NT2/D1 (cell line): ENCODE measurements at regions not wholly inside any gene's neighbourhood (a gene's known extent, or its start where the extent isn't known, plus 50 kb on each side); places are given as distances from the start of the nearest gene placed in this dataset.

Experiments used
- DNase-seq: peaks from one replicate; pipeline ENCODE4 v3.0.0-alpha.2; 2011; ENCODE audit warnings: low read depth, low spot score
- H3K27me3 ChIP-seq: 2 replicates; pipeline ENCODE4 v1.6.0; 2011; ENCODE audit warnings: mild to moderate bottlenecking; ENCODE audit not compliant: insufficient read length, insufficient read depth
- H3K36me3 ChIP-seq: 2 replicates; pipeline ENCODE4 v1.6.1; 2011; ENCODE audit warnings: mild to moderate bottlenecking, low read length, mixed read lengths; ENCODE audit not compliant: insufficient read depth, insufficient read length
- H3K4me1 ChIP-seq: 2 replicates; pipeline ENCODE4 v1.5.1; 2011; ENCODE audit not compliant: insufficient read depth, insufficient read length
- H3K4me3 ChIP-seq: 2 replicates; pipeline ENCODE4 v1.5.1; 2011; ENCODE audit warnings: low read depth; ENCODE audit not compliant: insufficient read length
- H3K9ac ChIP-seq: 2 replicates; pipeline ENCODE4 v1.6.0; 2011; ENCODE audit warnings: low read depth; ENCODE audit not compliant: insufficient read length
- H3K9me3 ChIP-seq: 2 replicates; pipeline ENCODE4 v1.5.1; 2011; ENCODE audit warnings: mild to moderate bottlenecking, low read length; ENCODE audit not compliant: insufficient read depth
- SUZ12 ChIP-seq: IDR thresholded peaks from 2 replicates; pipeline ENCODE4 v1.6.1; 2011; ENCODE audit not compliant: insufficient read length, insufficient read depth; ENCODE audit errors: extremely low read depth
- YY1 ChIP-seq: IDR thresholded peaks from 2 replicates; pipeline ENCODE4 v1.6.1; 2011; ENCODE audit not compliant: insufficient read length, insufficient read depth
- ZNF274 ChIP-seq: IDR thresholded peaks from 2 replicates; pipeline ENCODE4 v1.6.1; 2011; ENCODE audit warnings: mild to moderate bottlenecking, low read depth, low read length

GRCh38 chrX:9269134-9269533 lies 195.7 kb upstream of the TBL1X start:
- H3K36me3 ChIP-seq = no peaks in the 10 kb centered on the region
- H3K9me3 ChIP-seq = no peaks in the 10 kb centered on the region
- no peak overlapping the region for H3K9ac ChIP-seq
- no peaks in the 10 kb centered on the region for H3K27me3 ChIP-seq
- H3K4me3 ChIP-seq = no peak overlapping the region
- no peak for DNase-seq
- H3K4me1 ChIP-seq = no peaks in the 10 kb centered on the region
- TF ChIP-seq ZNF274 (no peak), YY1 (no peak), SUZ12 (no peak)

GRCh38 chrX:9271789-9272525 lies 192.9 kb upstream of the TBL1X start:
- Histone ChIP-seq H3K36me3 (no peaks in the 10 kb centered on the region), H3K4me3 (no peak overlapping the region), H3K4me1 (no peaks in the 10 kb centered on the region), H3K9ac (no peak overlapping the region), H3K27me3 (no peaks in the 10 kb centered on the region), H3K9me3 (no peaks in the 10 kb centered on the region)
- TF ChIP-seq ZNF274 (no peak), YY1 (no peak), SUZ12 (no peak)
- DNase-seq = no peak

- Histone ChIP-seq H3K27me3 (no peaks in the 10 kb centered on the region), H3K9ac (no peak overlapping the region), H3K36me3 (no peaks in the 10 kb centered on the region), H3K9me3 (no peaks in the 10 kb centered on the region), H3K4me3 (no peak overlapping the region), H3K4me1 (no peaks in the 10 kb centered on the region)
- DNase-seq = no peak
- TF ChIP-seq ZNF274 (no peak), SUZ12 (no peak), YY1 (no peak)
These were observed 191.1 kb upstream of the TBL1X start for GRCh38 chrX:9273744-9274143.

GRCh38 chrX:9278475-9279233 lies 186.2 kb upstream of the TBL1X start:
- Histone ChIP-seq H3K36me3 (no peaks in the 10 kb centered on the region), H3K9ac (no peak overlapping the region), H3K27me3 (no peaks in the 10 kb centered on the region), H3K9me3 (no peaks in the 10 kb centered on the region), H3K4me3 (no peak overlapping the region), H3K4me1 (no peaks in the 10 kb centered on the region)
- TF ChIP-seq SUZ12 (no peak), YY1 (no peak)
- DNase-seq = no peak

GRCh38 chrX:9279234-9279544 lies 185.7 kb upstream of the TBL1X start:
- no peak for TF ChIP-seq SUZ12
- no peak for TF ChIP-seq ZNF274
- no peak for TF ChIP-seq YY1
- H3K27me3 ChIP-seq = no peaks in the 10 kb centered on the region
- no peaks in the 10 kb centered on the region for H3K36me3 ChIP-seq
- H3K9ac ChIP-seq = no peak overlapping the region
- no peak for DNase-seq
- no peaks in the 10 kb centered on the region for H3K9me3 ChIP-seq
- H3K4me1 ChIP-seq = no peaks in the 10 kb centered on the region
- H3K4me3 ChIP-seq = no peak overlapping the region

- TF ChIP-seq SUZ12 (no peak), YY1 (no peak), ZNF274 (no peak)
- Histone ChIP-seq H3K27me3 (no peaks in the 10 kb centered on the region), H3K4me1 (no peaks in the 10 kb centered on the region), H3K4me3 (no peak overlapping the region), H3K9ac (no peak overlapping the region), H3K36me3 (no peaks in the 10 kb centered on the region), H3K9me3 (no peaks in the 10 kb centered on the region)
- DNase-seq = no peak
These were observed 184.0 kb upstream of the TBL1X start for GRCh38 chrX:9280831-9281230.

GRCh38 chrX:9282325-9282724 lies 182.5 kb upstream of the TBL1X start:
- DNase-seq = no peak
- TF ChIP-seq ZNF274 (no peak), SUZ12 (no peak), YY1 (no peak)
- no peaks in the 10 kb centered on the region for H3K4me1 ChIP-seq

GRCh38 chrX:9285342-9285771 lies 179.5 kb upstream of the TBL1X start:
- Histone ChIP-seq H3K36me3 (no peaks in the 10 kb centered on the region), H3K9ac (no peak overlapping the region), H3K4me1 (no peaks in the 10 kb centered on the region), H3K4me3 (no peak overlapping the region), H3K27me3 (peaks cover 2% of the 10 kb centered on the region), H3K9me3 (no peaks in the 10 kb centered on the region)
- TF ChIP-seq YY1 (no peak), SUZ12 (no peak), ZNF274 (no peak)
- no peak for DNase-seq

More at GRCh38 chrX:9282325-9282724, 182.5 kb upstream of the TBL1X start:
- H3K27me3 ChIP-seq = no peaks in the 10 kb centered on the region
- no peak overlapping the region for H3K9ac ChIP-seq
- H3K9me3 ChIP-seq = no peaks in the 10 kb centered on the region
- no peaks in the 10 kb centered on the region for H3K36me3 ChIP-seq
- no peak overlapping the region for H3K4me3 ChIP-seq
